ENCODE measurements at regions not wholly inside any gene's neighbourhood (a gene's known extent, or its start where the extent isn't known, plus 50 kb on each side); places are given as distances from the start of the nearest gene placed in this dataset.

DNA sequence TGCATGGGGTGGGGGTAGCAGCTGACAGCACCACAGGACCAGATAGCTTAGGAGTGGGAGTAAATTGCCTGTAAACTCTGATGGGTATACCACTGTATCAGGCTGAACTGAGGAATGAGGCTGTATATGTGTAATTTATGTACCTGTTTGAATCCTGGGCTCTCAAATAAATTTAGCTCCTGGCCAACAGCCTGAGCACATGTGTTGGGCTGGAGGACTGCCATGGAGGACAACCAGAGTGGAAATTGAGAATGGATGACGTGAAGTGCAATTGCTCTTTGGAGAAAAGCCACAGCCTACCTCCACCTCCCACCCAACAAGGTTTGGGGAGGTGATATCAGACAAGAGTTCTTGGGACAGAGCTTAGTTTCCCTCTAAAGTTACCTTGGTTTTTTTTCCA is 328.6 kb upstream of the PROK2 start:
- DNase-seq, result no peak

DNA sequence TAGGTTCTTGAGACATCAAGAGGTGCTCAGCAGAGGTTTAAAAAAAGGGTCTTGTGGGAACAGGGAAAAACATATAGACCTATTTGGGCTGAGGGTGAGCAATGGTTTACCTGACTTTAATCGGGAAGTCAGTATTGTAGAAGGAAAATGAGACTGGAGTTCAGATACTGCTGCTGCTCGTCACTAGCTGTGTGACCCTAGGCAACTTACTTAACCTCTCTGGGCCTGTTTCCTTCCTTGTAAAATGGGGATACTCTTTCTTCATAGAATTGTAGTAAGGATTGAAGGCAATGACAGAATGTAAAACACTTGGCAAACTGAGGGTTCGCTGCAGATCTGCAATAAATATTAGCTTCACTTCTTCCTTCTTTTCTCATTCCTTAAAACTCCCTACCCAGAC is 327.5 kb upstream of the PROK2 start:
- DNase-seq, result no peak

DNA sequence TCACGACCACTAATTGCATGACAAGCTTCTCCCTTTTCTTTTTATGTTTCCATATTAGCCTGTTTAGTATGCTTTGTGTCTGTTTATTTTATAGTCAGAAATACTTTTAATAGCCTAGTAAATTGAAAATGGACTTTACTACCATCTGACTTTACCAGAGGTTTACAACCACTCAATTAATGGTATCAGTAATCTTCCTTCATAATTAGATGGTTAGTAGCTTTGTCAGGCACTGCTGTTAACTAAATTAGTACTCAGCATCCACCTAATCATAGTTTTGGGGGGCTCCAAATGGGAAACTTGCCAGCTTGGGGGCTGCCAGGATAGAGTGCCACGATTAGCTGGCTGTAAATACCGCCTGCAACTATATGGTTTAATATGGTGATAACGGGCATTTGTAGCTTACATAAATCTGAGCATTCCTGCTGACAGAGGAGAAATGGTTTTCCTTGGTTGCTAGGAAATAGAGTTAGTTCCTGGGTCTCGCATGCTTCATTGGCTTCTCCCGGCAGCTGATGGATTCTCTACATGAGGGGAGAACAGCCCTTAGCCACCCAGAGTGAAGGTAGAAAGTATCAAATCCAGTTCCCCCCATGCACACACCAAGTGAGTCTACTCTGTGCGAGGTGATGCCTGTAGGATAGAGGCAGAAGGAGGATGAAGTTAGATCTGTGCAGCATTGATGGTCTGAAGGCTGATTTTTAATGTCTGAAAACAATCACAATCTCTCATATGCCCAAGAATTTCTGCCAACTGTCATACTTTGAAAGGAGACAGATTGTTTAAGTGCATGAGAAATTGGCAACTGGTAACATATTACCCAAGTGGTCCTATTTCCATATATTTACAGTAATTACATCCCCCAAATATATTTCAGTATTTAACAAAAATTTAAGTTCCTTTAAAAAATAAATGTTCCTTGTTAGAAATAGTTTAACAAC is 326.6 kb upstream of the PROK2 start:
- no peak for DNase-seq

DNA sequence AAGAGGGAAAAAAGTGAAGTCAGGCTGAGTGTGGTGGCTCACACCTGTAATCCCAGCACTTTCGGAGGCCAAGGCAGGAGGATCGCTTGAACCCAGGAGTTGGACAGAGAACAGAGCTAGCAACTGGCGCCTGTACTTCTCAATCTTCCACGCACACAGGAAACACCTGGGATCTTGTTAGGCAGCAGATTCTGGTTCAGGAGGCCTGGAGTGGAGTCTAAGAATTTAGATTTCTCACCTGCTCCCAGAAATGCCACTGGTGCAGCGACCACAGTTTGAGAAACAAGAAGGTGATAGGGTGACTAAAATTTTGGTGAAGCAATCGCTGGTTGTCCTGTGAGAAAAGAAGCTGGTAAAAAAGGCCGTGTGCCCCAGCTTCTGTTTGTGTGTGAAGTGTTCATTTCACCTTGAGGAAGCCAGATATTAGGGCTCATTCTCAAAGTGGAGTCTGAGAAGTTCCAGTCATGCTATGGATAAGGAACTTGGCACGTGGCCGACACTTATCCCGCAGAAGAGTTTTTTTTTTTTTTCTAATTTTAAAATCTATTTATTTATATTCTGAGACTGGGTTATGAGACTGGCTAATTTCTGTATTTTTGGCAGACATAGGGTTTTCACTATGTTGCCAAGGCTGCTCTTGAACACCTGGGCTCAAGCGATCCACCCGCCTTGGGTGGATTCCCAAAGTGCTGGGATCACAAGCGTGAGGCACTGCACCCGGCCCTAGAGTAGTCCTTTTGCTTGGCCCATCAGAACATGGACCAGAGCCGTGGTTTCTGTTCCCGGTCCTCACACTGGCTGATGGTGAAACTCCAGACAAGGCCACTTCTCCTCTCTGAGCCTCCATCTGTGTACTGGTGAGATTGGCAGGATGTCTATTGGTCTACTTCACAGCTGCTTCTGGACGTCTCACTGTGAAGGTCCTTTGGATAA is 324.6 kb upstream of the PROK2 start:
- DNase-seq, result no peak

DNA sequence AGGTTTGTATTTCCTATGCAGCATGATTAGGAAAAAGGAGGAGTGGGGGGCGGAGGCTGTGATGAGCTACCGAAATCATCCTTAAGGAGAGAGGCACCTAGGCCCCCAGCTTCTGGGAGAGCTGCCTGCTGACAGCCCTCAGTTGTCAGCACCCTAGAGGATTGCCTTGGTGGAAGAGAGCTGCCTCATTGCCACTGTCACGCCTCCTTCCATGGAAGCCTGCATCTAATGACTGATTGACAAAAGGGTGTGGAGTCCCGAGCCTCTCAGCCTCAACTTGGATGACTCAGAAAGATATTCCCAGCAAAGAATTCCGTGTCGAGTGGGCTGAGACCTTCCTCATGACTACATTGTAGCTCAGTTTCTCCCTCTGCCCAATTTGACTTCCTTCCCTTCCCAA is 320.4 kb upstream of the PROK2 start:
- DNase-seq, result no peak

DNA sequence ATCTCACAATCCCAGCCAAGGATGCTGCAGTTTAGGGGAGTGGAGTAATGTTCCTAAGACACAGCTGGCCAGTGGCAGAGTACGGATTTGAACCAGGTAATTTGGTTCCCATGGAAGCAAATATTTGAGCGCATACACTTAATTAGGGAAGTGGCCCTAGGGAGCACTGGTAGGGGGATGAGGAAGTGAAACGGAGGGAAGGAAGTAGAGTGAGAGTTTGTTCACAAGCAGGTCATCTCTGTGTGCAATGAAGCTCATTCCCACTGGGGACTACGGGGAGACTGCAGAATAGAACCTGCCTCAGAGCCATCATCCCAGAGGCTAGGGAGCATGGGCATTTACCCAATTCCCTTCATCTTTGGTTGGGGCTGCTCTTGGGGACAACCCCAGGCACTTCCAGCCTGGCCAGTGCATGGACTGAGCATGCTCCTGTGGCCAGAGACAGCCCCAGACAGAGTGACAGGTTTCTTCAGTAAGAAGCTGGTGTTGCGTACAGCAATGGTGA is 317.2 kb upstream of the PROK2 start:
- DNase-seq, result no peak

DNA sequence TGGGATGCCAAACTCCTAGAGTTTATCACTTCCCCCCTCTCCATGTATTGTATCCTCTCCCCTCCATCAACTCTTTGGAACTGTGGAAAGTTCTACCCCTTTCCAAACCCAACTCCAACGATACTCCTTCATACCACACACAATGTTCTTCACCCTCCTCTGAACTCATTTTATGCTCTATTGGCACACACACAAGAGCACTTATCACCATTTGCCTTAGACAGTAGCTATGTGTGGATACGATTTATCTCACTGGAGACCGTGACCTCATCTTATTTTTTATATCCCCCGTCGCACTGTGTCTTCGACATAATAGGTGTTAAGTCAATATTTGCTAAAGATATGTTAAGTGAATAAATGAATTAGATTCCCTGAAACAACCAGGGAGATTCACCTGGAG is 316.5 kb upstream of the PROK2 start:
- DNase-seq, result no peak

DNA sequence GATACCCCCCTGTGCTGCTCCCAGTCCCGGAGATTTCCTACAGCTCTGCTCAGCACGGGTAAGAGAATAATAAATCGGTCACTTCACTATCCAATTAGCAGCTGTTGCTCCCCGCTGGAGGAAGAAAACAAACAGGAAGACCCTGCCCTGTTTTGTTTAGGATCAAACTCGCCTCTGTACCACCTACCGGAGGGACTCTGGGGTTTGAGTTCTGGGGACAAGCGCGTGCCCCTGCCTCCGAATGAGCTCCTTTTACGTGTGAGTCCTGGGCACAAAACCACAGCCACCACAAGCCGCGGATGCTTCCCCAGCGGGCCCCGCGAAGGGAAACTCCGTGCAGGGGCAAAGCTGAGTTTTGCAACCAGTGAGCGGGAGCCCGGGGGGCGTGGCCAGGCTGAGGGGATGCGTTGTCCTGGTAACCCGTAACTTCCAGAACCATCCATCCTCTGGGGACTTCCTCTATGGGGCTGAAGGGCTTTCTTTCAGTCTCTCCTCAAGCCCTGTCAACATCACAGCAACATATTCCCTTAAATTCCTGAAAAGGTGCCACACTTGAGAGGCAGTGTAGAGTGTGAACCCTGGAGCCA is 315.7 kb upstream of the PROK2 start:
- DNase-seq, result no peak

DNA sequence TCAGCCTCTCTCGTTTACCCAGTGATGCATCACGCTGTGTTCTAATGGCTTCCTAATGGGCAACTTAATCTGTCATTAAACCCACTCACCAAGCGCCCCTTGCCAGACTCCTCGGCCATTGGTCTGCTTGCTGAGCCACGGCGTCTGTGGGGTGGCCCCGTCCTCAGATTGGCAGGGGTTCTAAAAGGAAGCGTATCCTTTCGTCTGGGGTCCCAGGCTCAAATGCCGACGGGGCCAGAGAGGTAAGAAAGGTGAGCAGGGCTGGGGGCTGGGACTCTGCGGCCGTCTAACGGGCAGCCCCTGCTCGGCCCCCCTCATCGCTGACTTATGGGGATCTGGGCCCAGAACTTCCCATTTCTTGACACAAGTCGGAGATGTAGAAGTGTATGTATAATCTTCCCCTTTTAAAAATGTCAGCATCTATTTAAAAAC is 315.1 kb upstream of the PROK2 start:
- DNase-seq, result no peak

DNA sequence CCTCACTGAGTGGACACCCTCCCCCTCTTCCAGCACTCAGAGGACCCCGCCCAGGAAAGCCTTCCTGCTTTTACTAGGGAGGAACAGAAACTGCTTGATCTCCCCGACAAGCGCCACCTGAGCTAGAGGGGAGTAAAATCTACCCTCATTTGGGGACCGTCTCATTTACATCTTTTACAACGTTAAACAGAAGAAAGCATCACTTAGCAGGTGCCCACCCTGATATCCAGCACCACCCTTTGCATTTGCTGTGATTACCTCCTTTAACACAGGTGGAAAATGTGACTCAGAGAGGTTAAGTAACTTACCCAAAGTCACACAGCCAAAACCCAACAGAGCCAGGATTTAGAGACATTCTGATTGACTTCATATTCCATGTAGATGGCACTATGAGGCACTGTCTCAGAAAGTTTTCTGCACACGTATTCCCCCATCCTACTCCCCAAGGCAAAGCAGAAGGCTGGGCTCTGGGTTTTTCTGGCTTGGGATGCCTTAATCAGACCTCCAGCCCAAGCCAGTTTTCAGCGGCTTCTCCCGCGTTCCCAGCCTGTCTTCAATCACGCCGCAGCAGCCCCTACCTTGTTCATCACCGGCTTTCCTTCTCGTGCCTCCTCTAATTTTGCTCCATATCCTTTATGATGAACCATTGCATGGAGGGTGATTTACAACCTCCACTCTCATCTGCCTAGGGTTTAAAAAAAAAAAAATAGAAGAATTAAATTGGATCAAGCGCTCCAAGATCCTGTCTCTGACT is 314.6 kb upstream of the PROK2 start:
- DNase-seq, result no peak

DNA sequence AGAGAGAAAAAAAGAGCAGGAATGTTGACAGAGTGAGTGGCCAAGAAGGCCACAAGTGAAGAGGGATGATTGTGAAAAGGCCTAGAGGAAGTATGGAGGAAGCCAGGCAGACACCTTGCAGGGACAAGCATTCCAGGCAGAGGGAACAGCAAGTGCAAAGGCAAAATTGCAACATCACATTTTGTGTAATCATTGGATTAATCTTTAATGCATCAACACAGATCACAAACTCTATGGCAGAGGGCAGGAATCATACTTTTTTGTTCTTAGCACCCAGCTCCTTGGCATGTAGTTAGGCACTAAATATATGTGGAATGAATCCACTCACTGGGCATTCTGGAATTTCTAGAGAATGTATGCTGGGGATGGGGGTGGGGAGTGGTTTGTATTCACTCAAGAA is 312.1 kb upstream of the PROK2 start:
- DNase-seq, result no peak

DNA sequence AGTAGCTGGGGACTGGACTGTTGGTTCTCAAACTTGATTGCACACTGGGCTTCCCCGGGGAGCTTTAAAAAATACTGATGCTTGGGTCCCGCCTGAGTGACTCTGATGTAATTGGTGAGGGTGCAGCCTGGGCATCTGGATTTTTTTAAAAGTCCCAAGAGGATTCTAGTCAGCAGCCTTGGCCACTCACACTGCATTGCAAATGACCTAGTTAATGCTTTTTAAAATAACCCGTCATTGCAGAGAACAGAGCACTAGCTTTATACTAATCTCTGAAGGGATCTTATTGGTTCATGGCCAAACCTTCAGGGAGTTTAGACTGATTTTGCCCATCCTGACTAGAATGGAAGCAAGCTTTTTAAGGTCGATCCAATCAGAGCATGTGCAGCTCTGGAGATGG is 310.6 kb upstream of the PROK2 start:
- DNase-seq, result no peak

DNA sequence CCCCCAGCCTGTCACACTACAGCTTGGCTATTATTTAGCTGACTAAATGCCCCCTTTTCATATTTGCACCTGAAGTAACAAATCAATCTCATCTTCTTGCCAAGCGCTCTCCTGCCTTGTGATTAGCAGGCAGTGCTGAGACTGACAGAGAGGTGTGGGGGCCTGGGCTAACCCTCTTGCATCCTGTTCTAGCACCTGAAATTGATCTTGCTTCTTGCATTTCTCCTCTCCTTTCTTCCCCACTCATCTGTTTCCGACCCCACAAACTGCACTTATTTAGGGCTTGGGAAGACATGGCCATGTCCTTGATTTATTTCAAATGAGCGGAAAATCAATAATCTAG is 309.0 kb upstream of the PROK2 start:
- no peak for DNase-seq

DNA sequence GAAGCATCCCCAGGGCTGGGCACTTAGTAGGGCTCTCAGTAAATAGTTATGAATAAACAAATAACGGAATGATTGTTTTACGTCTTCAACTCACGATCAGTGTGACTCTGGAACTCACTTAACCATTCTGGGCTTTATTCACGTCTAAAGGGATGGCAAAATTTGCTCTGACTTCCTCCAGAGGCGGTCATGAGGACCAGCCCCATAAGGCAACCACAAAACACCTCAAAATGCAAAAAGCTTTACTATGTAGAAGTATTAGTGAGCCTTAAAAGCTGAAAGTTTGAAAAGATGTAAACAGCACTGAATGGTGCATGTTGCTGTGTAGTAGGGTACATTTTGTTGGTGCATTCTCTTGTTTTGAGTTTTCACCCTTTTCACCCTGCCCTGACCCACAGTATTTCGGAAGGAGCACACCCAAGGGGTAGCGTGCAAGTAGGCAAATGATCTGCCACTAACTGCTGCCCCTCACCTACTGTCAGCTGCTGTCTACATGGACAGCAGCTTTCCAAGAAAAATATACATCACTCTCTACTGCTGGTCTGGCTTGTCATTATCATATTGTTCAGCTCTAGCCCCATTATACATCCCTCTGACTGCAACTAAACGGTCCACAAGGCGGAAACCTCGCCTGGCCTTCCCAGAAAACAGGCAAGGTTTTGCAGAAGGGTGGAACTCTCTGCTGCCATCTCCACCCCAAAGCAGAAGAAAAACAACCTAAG is 308.5 kb upstream of the PROK2 start:
- no peak for DNase-seq

DNA sequence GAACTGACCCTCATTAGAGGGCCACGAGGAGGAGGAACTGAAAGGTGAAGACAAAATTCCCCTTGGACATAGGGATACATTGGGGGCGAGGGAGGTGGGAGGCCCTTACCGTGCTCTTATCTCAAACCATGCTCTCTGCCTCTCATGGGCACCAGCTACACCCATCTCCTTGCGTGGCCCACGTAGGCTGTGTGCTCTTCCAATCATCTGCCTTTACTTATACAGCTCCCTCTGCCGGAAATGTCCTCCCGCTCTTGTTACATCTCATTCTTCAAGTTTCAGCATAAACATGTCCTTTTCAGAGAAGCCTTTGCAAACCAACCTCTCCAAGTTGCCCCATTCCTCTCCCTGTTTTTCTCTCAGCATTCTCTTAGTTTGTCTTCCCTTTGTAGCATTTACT is 307.8 kb upstream of the PROK2 start:
- DNase-seq, result no peak

DNA sequence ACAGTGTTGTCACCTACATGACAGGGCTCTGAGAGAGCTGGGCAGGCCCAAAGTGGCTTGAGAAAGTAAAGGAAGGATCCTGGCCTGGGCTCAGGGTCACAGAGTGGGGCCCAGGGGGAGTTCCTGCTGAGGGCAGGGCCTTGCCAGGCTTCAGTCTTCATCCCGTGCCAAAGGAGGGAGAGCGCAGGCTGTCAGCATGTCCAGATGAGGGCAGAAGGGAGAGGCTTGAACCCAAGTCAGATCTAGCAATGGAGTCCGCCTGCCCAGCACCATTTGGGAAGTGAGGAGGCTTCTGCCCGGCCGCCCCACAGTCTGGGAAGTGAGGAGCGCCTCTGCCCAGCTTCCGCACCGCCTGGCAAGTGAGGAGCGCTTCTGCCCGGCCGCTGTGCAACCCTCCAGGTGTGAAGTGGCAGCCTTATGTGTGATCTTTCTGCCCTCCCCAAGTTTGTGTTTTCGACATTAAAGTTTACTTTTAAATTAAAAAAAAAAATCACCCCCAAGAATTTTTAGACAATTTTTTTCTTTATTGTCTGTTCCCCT is 303.6 kb upstream of the PROK2 start:
- DNase-seq, result no peak

DNA sequence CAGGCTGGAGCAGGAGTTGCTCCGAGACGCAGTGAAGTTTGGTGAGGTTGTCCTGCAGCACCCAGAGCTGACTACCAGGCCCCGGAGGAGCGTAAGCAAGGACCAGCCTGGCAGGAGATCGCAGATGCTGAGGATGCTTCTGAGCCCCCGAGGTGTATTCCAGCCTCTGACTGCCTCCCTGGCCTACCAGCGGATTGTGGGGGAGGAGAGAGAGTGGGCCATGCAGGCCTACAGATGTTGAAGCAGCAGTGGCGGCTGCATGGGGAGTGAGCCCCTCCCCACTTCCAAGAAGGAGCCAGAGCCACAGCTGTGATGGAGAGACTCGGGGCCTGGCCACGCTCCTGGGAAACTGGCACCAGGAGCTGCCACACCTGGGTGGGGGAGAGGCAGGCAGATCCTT is 302.5 kb upstream of the PROK2 start:
- DNase-seq, result no peak

DNA sequence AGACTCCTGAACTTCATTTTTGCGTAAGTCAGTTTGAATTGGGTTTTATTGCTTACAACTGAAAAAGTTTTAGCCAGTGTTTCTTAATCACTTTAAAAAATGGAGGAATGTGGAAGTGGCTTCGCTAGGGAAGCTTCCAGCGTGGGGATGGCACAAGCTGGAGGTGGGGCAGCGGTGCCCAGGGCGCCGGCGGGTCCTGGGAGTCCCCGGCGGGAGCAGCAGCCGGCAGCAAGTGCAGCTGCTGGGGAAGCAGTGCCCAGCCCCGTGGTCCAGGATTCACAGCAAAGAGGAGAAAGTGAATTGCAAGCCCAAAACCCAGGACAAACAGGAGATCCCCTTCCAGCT is 301.8 kb upstream of the PROK2 start:
- no peak for DNase-seq

DNA sequence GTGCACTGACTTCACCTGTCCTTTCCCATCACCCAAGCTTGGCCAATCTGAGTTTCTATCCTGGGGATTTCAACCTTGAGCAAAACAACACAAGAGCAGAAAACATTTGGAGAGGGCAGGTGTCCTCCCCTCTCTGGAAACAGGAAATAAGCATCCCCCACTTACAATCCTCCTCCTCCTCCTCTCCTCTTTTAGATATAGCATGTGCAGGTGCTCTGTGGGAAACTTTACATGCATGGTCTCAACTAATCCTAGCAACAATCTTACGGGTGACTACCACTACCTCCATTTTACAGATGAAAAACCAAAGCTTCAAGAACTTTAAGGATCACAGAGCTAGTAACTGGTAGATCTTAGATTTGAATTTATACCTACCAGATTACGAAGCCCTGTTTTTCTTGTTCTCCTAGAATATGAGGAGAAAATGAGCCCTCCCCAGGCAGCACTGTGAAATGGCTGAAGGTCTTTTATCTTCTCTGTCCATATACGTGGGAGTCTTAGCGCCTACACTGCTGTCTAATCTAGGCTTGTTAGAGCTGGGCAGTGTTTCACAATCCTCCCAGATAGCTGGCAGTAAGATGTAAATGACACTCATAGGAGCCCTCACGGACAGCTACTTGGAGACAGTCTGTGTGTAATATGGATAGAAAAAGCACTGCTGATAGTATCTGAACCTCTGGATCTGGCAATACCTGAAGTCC is 301.2 kb upstream of the PROK2 start:
- DNase-seq, result no peak

DNA sequence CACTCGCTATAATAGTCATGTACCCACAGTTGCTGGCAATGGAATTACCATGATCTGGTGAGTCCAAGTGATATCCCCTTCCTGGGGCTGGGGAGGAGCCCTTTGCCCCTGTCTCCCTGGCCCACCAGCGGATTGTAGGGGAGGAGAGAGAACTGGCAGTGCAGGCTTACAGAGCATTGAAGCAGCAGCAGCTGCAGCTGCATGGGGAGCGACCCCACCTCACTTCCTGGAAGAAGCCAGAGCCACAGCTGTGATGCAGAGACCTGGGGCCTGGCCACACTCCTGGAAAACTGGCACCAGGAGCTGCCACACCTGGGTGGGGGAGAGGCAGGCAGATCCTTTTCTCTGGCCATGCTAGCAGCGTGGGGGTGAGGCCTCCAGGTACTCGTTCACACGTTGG is 300.1 kb upstream of the PROK2 start:
- no peak for DNase-seq

DNA sequence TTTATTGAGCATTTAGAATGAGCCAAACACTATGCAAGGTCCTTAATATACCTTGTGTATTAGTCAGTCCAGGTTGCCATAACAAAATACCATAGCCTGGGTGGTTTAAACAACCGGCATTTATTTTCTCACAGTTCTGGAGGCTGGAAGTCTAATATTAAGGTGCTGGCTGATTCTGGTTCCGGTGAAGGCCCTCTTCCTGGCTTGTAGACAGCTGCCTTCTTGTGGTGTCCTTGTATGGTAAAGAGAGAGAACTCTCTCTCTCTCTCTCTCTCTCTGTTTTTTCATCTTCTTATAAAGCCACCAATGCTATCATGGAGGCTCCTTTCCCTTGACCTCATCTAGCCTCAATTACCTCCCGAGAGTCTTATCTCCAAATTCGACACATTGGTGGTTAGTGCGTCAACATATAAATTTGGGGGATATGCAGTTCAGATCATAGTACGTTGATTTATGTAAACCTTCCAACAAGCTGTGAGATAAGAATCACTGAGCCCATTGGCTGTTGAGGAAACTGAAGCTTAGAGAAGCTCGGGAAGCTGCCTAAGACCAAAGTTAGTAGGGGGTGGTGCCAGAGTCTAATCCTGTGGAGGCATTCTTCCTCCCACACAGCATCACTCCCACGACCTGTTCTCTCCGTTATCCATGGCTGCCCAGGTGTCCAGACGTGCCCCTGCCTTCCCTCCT is 298.0 kb upstream of the PROK2 start:
- no peak for DNase-seq

Measured in 8988T (cell line).